GM18499 (cell line): ENCODE measurements at regions not wholly inside any gene's neighbourhood (a gene's known extent, or its start where the extent isn't known, plus 50 kb on each side); places are given as distances from the start of the nearest gene placed in this dataset.
"Not testable (repeated sequence)": the region's sequence is repeated elsewhere in the genome, so short reads cannot be mapped to it uniquely, and the experiment has no call there.

Experiments used
- ATAC-seq: cut with Tn5 transposase; IDR thresholded peaks from one replicate; pipeline ENCODE4 v1.9.1; 2021; ENCODE audit warnings: moderate number of reproducible peaks; ENCODE audit not compliant: insufficient read depth, unreplicated experiment

DNA sequence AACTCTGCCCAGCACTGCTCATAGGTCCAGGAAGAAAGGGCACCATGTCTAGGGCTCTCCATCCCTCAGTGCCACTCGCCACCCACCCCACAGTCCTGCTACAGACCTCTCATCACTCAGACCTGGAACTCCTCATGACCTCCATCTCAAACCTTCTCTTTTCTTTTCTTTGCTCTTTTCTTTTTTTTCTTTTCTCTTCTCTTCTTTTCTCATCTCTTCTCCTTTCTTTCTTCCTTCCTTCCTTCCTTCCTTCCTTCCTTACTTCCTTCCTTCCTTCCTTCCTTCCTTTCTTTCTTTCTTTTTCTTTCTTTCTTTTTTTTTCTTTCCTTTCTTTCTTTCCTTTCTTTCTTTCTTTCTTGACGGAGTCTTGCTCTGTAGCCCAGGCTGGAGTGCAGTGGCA is 122.2 kb downstream of the KLF6 start:
- no peak for ATAC-seq

DNA sequence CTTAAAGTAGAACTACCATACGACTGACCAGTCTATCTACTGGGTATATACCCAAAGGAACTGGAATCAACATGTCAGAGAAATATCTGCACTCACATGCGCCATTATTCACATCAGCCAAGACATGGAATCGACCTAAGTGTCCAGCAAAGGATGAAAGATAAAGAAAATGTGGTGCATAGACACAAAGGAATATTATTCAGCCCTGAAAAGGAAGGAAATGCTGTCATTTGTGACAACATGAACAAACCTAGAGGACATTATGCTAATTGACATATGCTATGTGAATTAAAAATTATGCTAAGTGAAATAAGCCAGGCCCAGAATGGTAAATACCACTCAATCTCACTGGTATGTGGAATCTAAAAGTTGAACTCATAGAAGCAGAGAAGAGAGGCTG is 123.7 kb downstream of the KLF6 start:
- ATAC-seq: no peak

DNA sequence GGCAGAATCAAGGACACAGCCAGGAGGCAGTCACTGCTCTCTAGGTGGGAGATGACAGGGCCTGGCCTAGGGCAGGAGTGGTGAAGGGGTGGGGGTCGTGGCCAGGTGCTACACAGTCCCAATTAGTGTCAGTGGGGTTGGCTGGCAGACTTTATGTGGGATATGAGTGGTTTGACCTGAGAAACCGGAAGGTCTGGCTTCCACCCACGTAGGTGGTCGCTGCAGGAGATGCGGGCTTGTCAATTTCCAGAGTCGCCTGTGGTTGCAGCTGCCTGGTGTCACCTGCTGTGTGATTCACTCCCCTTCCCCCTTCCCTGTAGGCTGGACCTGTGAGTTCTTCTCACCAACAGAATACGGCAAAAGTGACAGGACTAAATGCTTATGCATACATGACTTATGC is 124.3 kb downstream of the KLF6 start:
- no peak for ATAC-seq

DNA sequence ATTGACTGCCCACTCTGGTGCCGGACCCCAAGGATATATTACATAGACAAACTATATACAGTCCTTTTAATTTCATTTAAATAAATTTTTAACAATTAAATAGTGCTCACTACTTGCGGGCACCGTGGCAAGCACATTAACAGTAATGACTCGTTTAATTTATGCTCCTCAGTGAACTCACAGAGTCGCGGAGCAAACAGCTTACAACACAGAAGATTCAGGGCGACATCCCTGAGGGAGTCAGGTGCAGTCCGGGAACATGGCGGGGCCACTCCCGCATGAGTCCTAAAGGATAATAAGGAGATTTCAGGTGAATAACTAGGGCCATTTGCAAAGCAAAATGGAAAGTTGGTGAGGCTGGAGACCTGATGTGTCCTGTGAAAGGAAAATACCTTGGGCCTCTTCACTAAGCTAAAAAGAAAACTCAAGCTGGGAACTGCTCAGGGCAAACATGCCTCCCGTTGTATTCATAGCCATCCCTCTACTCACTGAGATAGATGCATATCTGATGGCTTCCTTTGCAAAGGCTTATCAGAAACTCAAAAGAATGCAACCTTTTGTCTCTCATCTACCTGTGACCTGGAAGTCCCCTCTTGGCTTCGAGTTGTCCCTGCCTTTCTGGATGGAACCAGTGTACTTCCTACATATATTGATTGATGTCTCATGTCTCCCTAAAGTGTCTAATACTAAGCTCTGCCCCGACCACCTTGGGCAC is 125.6 kb downstream of the KLF6 start:
- ATAC-seq: no peak

DNA sequence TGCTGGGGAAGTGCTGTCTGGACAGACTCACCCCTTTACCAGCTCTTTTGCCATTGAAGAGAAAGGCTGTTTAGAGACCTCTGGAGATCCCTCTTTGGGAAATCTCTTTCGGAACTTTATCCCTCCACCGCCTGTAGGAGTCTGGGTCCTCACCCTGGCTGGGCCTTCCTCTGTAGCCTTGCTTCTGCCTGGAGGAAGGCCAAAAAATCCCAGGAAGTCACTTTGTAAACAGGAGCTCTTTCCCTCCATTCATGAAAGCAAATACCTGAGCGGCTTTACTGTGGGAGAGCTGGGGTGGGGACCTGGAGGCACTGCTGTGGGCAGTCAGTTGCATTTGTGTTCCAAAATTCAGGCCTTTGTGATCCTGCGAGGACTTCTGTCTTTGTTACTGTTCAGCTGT is 126.2 kb downstream of the KLF6 start:
- ATAC-seq: no peak

DNA sequence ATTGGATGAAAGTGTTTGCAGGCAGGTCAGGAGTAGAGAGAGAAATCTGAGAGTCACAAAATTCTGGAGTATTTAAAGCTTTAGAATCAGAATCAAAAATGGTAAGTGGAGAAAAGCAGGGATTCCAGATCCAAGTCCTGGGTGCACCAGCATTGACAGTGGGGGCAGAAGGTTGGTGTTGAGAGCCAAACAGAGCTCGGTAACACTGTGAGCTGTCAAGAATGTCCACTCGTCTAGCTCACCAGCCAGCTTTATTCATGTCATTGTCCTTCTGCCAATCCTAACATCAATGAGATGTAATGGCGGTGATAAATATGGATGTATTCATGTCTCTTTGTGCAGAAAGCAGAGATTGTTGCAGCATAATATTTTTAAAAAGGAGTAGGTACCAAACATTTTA is 128.8 kb downstream of the KLF6 start:
- ATAC-seq: no peak

DNA sequence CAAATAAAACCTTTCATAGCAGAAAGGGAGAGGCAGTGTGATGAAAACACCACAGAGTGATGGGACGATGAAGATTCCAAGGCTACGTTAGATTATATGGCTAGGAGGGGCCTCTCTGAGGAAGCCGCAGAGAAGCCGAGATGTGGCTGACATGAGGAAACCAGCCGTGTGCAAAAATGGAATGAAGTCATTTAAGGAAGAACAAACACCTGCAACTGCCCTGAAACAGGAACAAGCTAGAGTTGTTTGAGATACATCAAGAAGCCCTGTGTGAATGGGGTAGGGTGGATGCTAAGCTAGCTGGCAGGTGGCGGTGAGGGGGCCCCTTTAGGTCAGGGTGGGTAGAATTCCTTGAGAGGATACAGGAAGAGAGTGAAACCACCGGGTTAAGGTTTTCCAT is 129.5 kb downstream of the KLF6 start:
- no peak for ATAC-seq

DNA sequence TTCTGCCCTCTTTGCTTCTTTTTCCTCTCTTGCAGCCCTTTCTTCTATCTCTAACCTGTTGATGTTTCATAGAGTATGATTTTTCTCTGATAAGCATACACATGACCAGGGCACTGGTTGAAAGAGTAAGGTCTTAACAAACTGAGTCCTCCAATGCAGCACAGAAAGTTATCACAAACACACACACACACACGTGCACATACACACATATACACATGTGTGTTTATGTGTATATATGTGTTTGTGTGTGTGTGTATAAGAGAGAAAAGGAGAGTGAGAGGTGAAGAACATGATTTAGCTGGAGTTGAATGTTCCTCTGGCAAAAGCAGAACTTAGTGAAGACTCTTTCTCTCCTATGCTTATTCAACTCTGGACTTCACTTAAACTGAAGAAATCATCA is 130.0 kb downstream of the KLF6 start:
- ATAC-seq: no peak

DNA sequence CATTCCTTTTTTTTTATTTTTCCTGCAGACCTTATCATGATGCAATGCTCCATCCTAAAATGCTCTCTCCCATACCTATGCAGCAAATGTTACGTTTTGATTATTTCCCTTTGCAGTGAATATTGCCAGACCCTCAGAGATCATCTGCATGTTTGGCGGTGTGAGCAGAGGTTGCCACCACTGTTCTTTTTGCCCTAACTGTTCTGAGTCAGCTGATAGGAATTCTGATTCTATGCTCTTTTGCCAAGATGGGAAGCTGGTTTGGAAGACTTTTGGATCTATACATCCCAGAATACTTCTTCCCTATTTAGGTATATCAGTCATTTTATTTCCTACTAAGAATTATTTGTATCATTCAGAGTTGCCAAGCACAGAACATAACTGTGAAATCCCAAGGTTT is 130.5 kb downstream of the KLF6 start:
- ATAC-seq: no peak

DNA sequence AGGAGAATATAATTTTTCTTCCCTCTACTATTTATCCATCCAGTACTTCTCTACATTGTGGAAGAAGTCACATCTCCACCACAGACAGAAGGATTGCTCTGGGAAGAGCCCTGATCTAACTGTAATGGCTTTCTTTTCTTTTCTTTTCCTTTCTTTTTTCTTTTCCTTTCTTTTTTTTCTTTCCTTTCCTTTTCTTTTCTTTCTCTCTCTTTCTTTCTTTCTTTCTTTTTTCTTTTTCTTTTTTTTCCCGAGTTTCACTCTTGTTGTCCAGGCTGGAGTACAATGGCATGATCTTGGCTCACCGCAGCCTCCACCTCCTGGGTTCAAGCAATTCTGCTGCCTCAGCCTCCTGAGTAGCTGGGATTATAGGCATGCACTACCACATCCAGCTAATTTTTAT is 131.7 kb downstream of the KLF6 start:
- not testable (repeated sequence) for ATAC-seq

DNA sequence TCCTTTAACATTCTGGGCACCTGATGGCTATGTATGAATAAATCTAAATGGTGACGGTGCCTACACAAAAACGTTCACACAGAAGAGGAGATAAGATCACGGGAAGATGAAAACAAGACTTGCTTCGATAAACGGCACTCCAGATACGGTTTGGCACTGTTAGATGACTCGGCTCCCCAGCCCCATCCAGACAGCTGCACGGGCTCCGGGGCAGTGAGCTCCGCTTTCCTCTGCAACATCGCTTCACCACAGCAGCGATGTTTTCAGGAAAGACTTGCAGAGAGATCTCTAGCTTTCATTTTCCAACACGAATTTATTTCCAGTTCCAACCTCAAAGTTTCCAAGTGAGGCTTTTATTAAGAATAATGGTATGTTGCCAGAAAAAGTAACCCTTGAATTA is 132.1 kb downstream of the KLF6 start:
- ATAC-seq: no peak

DNA sequence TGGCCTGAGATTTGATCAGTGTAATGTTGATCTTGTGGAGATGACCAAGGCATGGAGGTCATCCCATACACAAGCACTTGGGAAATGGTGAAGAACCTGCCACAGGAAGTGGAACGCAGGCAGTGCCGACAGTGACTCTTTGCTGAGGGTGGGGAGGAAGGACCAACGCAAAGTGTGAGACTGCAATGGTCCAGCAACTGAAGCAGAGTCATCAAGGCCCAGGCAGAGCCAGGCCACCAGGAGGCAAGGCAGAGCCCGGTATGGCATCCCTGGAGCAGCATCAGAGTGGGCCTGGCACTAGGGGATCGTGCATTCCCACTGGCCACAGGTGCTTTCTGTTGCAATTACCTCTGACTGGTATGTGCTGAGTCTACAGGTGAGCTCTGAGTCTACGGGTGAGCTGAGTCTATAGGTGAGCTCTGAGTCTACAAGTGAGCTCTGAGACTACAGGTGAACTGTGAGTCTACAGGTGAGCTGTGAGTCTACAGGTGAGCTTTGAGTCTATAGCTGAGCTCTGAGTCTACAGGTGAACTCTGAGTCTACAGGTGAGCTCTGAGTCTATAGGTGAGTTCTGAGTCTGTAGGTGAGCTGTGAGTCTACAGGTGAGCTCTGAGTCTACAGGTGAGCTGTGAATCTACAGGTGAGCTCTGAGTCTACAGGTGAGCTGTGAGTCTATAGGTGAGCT is 132.9 kb downstream of the KLF6 start:
- no peak for ATAC-seq

DNA sequence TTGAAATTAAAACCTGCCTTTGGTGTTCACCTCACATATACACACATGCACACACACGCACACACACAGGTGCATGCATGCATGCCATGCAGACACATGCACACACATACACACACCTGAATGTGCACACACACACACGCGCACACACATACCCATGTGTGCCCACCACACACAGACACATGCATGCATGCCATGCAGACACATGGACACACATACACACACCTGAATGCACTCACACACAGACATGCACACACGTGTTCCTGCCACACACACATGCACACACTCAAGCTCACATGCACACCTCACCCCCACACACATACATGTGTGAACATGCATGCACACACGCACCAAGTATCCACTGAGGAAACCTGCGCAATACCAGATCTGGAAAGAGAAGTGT is 136.4 kb downstream of the KLF6 start:
- ATAC-seq: no peak

DNA sequence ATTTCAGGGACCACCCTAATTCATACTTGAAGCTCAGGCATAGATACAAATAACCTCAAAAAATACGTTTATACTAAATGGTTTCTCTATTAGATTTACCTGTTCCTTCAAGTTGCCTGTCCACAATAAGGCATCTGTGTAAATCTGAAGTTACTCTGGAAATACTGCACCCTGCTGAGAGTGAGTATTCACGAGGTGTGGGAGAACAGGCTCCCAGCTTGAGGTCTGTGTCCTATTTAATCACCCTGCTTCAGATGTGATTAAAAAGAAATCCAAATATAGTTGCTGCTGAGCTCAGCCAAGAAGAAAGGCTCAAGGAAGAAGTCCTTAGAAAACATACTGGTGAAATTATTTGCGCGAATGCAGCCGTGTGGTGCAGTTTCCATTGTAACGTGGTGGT is 136.8 kb downstream of the KLF6 start:
- ATAC-seq: no peak

DNA sequence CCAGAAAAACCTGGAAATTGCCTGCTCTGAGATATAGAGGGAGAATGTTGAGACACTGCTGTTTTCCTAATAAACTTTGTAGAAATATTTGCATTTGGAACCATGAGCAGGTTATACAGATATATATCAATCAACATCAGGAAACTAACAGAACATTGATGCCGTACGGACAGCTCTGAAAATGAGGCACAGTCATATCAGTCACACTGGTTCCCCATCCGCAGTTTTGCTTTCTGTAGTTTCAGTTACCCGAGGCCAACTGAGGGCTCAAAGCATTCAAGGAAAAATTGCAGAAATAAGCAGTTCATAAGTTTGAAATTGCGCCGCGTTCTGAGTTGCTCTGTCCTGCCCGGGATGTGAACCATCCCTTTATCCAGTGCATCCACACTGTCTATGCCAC is 137.9 kb downstream of the KLF6 start:
- peak; percentile 82 for ATAC-seq

DNA sequence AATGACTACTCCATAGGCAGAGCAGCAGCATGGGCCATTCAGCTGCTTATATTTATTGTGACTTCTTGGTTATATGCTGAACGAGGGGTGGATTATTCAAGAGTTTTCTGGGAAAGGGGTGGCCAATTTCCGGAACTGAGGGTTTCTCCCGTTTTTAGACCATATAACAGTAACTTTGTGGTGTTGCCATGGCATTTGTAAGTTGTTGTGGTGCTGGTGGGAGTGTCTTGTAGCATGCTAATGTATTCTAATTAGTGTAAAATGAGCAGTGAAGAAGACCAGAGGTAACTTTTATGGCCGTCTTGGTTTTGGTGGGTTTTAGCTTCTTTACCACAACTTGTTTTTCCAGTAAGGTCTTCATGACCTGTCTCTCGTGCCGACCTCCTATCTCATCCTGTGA is 139.6 kb downstream of the KLF6 start:
- ATAC-seq: no peak

DNA sequence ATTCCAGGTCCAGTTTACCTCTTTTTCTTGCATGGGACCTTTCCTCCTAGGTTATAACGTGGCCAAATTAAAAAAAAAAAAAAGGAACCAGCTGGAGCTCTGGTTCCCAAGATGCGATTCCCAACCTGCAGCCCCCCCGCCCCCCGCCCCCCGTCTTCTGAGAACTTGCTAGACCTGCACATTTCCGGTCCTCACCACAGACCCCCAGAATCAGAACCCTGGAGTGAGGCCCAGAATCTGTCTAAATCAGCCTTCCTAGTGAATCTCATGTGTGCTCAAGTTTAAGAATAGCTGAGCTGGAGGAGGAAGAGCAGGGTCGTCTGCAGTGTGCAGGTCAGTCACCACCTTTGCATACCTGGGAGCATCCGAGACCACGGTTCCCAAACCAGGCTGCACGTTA is 144.2 kb downstream of the KLF6 start:
- ATAC-seq: no peak

DNA sequence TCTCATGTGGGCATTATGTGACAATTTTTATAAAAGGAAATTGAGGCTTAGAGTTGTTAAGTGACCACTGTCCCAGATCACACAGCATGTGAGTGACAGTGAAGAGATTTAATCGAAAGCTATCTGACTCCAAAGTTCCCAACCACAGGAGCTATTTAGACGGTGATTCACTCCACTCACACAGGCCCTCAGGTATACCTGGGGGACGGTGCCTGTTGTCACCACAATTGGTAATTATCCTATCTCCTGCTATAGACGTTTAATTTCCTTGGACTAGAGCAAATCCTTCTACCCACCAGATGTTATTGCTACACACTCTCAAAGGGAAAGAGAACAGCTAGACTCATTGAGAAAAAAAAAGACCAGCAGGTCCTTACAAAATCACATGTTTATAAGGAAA is 145.5 kb downstream of the KLF6 start:
- no peak for ATAC-seq

DNA sequence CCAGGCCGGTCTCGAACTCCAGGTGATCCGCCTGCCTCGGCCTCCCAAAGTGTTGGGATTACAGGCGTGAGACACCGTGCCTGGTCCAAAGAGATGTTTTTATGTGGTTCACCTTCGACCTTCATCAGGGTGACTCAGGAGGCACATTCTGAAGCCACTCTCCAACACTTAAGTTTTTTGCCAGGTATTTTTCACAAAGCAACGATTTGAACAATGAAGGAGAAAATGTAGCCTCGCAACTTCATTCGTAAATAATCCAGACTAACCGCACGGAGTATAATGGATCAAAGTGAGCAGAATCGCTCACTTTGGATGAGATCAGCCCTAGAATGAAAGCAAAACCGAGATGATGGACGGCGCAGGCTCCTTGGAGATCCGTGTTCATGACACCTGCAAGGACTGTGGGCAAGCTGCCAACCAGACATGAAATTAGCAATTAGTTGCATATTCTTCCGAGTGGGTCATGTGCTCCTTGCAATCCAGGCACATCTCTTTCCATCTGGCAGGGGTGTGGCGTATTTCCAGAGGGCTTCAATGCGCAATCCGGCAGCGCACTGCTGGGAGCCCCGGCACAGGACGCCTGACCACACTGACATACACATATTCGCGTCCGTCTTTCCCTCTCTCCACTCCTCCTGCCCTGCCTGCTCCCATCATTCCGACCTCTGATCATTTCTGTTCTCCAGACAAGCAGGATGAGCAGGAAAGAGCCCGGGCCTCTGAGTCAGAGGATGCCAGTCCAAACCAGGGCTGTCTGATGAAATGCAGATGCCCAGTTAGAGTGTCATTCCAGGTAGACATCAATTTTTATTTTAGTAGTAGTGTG is 148.4 kb downstream of the KLF6 start:
- ATAC-seq: no peak

DNA sequence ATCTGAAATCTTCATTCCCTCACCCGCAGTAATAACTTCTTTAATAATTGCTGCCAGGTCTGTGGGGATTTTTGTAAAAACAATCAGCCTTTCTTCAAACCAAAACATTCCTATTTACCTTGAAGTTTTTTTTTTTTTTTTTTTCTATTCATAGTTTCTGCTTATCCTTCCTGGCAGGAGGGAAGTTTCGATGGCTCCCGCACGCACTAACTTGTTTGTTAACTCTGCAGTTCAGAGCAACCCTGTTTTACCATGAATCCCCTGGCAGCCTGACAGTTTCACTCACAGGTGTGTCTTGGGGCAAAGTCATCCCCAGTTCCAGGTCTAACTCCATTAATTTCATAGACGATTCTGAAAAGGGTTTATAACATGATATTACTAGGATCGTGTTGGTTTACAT is 149.3 kb downstream of the KLF6 start:
- no peak for ATAC-seq

DNA sequence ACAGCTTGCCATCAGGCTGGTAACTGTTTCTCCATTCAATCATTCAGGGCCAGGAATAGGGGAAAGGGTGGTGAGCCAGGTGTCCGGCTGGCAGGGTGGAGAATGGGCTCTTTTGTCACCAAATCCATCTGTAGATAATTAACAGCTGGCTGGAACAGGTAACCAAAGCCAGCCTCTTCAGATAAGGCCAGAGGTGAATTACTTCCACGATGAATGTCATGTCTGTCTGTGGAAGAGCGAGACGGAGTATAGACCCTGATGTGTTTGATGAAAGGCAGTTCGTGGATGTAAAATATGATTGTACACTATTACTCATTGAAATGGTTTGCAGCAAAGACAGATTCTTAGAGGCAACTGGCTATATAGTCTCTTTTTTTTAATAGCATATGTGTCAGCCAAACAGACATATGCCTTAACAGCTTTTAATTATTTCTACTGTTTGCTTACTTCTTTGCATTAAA is 149.8 kb downstream of the KLF6 start:
- no peak for ATAC-seq
